Pancreas (tissue), 10 donors: ENCODE measurements at regions not wholly inside any gene's neighbourhood (a gene's known extent, or its start where the extent isn't known, plus 50 kb on each side); places are given as distances from the start of the nearest gene placed in this dataset.

Source experiments
- ATAC-seq, 4 donors: fragments of 200-7000 bp; cut with Tn5 transposase; one replicate each; pipeline versions ENCODE4 v1.8.0 to v1.9.1; 2020; ENCODE audit warnings: mild to moderate bottlenecking in 4 of 4, moderate library complexity in 4 of 4
- DNase-seq, 6 donors: peaks; one replicate each; pipeline ENCODE4 v3.0.0-alpha.2; 2020
- FAIRE-seq: peaks from 2 replicates; lab custom pipeline; 2012; peaks lifted over from hg19 to GRCh38; lab: Jason Lieb, UNC
- H3K27ac ChIP-seq, 4 donors: fragments of 200-600 bp; sonication (generic); 1 replicate in 3 of 4; 2 replicates in 1 of 4; pipeline versions ENCODE4 v1.5.0 to v1.8.0; 2020
- H3K27me3 ChIP-seq, 4 donors: fragments of 200-600 bp; one replicate each; pipeline ENCODE4 v1.8.0; 2021
- H3K36me3 ChIP-seq, 3 donors: fragments of 200-600 bp; sonication (generic) in 1 of 3; one replicate each; pipeline versions ENCODE4 v1.5.0 to v1.8.0; 2020 to 2021
- H3K4me1 ChIP-seq, 3 donors: fragments of 200-600 bp; one replicate each; pipeline ENCODE4 v1.8.0; 2021
- H3K4me3 ChIP-seq, 4 donors: fragments of 200-600 bp; sonication (generic) in 2 of 4; one replicate each; pipeline versions ENCODE4 v1.5.0 to v1.8.0; 2020 to 2021
- H3K9me3 ChIP-seq, 4 donors: fragments of 200-600 bp; one replicate each; pipeline ENCODE4 v1.8.0; 2021
- WGBS, 2 donors: extraction: QIAGEN DNeasy Blood & Tissue Kit; methylation state at CpG; one replicate each; pipeline ENCODE4 v1.1.7; 2013; 5-methylcytosine and 5-hydroxymethylcytosine counted together
- intact Hi-C, 3 donors: fragments of 100-400 bp; cut with DNase I; formaldehyde crosslinking; loops; one replicate each; pipeline versions ENCODE4 v1.11.1 to v1.14.2; 2022
- microRNA-seq, 2 donors: library from miRNA; unstranded; fragments of <30 nt; microRNA quantifications; one replicate each; pipeline versions ENCODE4 to v1.1.0, GENCODE V29; 2019 to 2020
- TF ChIP-seq, protein P1 (sequence below), 4 donors: fragments of 200-600 bp; sonication (generic) in 3 of 4; IDR thresholded peaks; one replicate each; pipeline versions ENCODE4 v1.5.0 to v1.8.0; 2021; ENCODE audit warnings: antibody characterized with exemption in 4 of 4
- donor health status: healthy with polysubstance abuse.
- donor health status: DM: no; HTN: no; CAD: no; lungs with moderate emphysema.
- donor health status: DM: no; HTN: no; CAD: no.
- donor health status: control.
- donor health status: control.
- donor health status: Bipolar disorder and iron deficiency.
- donor health status: DM: yes; HTN: yes; CAD: no.
- donor health status: DM: no; HTN: no; CAD: no.
- donor health status: DM: no; HTN: no; CAD: no.
- donor health status: DM: yes; HTN: yes; CAD: no.

DNA sequence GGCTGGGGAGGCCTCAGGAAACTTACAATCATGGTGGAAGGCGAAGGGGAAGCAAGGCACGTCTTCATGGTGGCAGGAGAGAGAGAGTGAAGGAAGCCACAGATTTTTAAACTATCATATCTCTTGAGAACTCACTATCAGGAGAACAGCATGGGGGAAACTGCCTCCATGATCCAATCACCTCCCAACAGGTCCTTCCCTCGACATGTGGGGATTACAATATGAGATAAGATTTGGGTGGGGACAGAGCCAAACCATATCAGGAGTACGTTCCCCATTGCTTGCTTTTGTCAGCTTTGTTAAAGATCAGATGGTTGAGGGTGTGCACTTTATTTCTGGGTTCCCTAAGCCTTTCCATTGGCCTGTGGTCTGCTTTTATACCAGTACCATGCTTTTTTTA, 53.7 kb upstream of the E2F8 start:
- H3K4me1 ChIP-seq, result no peaks in the 10 kb centered on the region
- no peaks in the 10 kb centered on the region for H3K36me3 ChIP-seq
- WGBS, 2 donors, result 59 to 60% methylated on average over 4 of the region's 4 CpGs
- ATAC-seq, result no peak
- no peak for DNase-seq
- intact Hi-C loops, result no loop called here
- H3K27me3 ChIP-seq, result no peaks in the 10 kb centered on the region
- H3K9me3 ChIP-seq, result no peaks in the 10 kb centered on the region
- no peak for FAIRE-seq
- no peak overlapping the region for H3K4me3 ChIP-seq
- TF ChIP-seq, protein P1, sequence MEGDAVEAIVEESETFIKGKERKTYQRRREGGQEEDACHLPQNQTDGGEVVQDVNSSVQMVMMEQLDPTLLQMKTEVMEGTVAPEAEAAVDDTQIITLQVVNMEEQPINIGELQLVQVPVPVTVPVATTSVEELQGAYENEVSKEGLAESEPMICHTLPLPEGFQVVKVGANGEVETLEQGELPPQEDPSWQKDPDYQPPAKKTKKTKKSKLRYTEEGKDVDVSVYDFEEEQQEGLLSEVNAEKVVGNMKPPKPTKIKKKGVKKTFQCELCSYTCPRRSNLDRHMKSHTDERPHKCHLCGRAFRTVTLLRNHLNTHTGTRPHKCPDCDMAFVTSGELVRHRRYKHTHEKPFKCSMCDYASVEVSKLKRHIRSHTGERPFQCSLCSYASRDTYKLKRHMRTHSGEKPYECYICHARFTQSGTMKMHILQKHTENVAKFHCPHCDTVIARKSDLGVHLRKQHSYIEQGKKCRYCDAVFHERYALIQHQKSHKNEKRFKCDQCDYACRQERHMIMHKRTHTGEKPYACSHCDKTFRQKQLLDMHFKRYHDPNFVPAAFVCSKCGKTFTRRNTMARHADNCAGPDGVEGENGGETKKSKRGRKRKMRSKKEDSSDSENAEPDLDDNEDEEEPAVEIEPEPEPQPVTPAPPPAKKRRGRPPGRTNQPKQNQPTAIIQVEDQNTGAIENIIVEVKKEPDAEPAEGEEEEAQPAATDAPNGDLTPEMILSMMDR (IDR thresholded peaks at IDR 0.05), result no peak
- H3K27ac ChIP-seq, result no peak overlapping the region

DNA sequence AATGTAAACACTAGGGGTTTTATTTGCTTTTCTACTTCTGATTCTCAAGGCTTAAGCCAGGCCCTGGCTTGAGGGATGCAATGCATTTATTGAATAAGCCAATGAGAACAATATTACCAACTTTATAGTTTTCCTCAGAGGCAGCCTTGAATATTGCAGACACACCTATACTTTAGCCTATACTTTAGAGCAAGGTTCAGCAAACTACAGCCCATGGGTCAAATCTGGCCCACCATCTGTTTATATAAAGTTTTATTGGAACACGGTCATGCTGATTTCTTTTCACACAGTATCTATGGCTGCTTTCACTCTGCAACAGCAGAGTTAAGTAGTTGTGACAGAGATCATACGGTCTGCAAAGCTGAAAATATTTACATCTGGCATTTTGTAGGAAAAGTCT, 50.3 kb upstream of the E2F8 start:
- no peak for ATAC-seq

More for the DNA sequence above, 50.3 kb upstream of the E2F8 start:
- Histone ChIP-seq H3K27me3 (no peaks in the 10 kb centered on the region), H3K4me3 (no peak overlapping the region), H3K27ac (no peak overlapping the region), H3K36me3 (no peaks in the 10 kb centered on the region), H3K9me3 (no peaks in the 10 kb centered on the region), H3K4me1 (no peaks in the 10 kb centered on the region)
- WGBS, 2 donors, result 46 to 48% methylated on average over 2 of the region's 2 CpGs
- intact Hi-C loops, result no loop called here
- TF ChIP-seq, protein P1 (IDR thresholded peaks at IDR 0.05), result no peak
- no peak for FAIRE-seq
- no peak for DNase-seq

Small RNAs in the stretch of these regions (microRNA-seq; reads per million reads assigned to microRNA genes)
- 0 reads per million in 2 donors for gene MIR4486
